ENCODE measurements at regions not wholly inside any gene's neighbourhood (a gene's known extent, or its start where the extent isn't known, plus 50 kb on each side); places are given as distances from the start of the nearest gene placed in this dataset.

- Histone ChIP-seq H3K27ac (ENCODE audit: insufficient read depth, low read length, poor library complexity, severe bottlenecking) (no peak overlapping the region), H3K4me1 (ENCODE audit: control insufficient read depth, insufficient read depth, low read length, poor library complexity, severe bottlenecking) (no peaks in the 10 kb centered on the region), H3K4me3 (ENCODE audit: low read depth, low read length) (no peak overlapping the region), H3K9me3 (ENCODE audit: control insufficient read depth in 2 of 2, low read length in 2 of 2) (no peaks in the 10 kb centered on the region), H3K27me3 (ENCODE audit: control insufficient read depth, insufficient read depth, low read length) (no peaks in the 10 kb centered on the region), H3K36me3 (ENCODE audit: control insufficient read depth, insufficient read depth, low read length) (no peaks in the 10 kb centered on the region)
- no peak for DNase-seq
- Mint-ChIP-seq H3K4me3 (no peak overlapping the region), H3K27ac (no peak overlapping the region), H3K27me3 (peaks cover 11% of the 10 kb centered on the region), H3K4me1 (no peaks in the 10 kb centered on the region), H3K9me3 (peaks cover 0 to 3% (median 0%) of the 10 kb centered on the region in 7 donors), H3K36me3 (no peaks in the 10 kb centered on the region)
- ATAC-seq (ENCODE audit: low read depth in 2 of 2), result no peak
These were observed 87.9 kb upstream of the CCDC54 start for GRCh38 chr3:107289354-107289753.

- no peaks in the 10 kb centered on the region for H3K36me3 Mint-ChIP-seq
- Histone ChIP-seq H3K4me3 (ENCODE audit: low read depth, low read length) (no peak overlapping the region), H3K27me3 (ENCODE audit: control insufficient read depth, insufficient read depth, low read length) (no peaks in the 10 kb centered on the region), H3K27ac (ENCODE audit: insufficient read depth, low read length, poor library complexity, severe bottlenecking) (no peak overlapping the region), H3K4me1 (ENCODE audit: control insufficient read depth, insufficient read depth, low read length, poor library complexity, severe bottlenecking) (no peaks in the 10 kb centered on the region), H3K36me3 (ENCODE audit: control insufficient read depth, insufficient read depth, low read length) (no peaks in the 10 kb centered on the region), H3K9me3 (ENCODE audit: control insufficient read depth in 2 of 2, low read length in 2 of 2) (no peaks in the 10 kb centered on the region)
- H3K4me1 Mint-ChIP-seq, result no peaks in the 10 kb centered on the region
- H3K27me3 Mint-ChIP-seq, result peaks cover 16% of the 10 kb centered on the region
- peaks cover 0 to 9% (median 2%) of the 10 kb centered on the region in 7 donors for H3K9me3 Mint-ChIP-seq
- ATAC-seq (ENCODE audit: low read depth in 2 of 2) (no peak), DNase-seq (no peak)
- H3K27ac Mint-ChIP-seq, result no peak overlapping the region
- H3K4me3 Mint-ChIP-seq, result no peak overlapping the region
These were observed 83.1 kb upstream of the CCDC54 start for GRCh38 chr3:107294117-107294516.

- Histone ChIP-seq H3K36me3 (ENCODE audit: control insufficient read depth, insufficient read depth, low read length) (no peaks in the 10 kb centered on the region), H3K9me3 (ENCODE audit: control insufficient read depth in 2 of 2, low read length in 2 of 2) (no peaks in the 10 kb centered on the region), H3K27ac (ENCODE audit: insufficient read depth, low read length, poor library complexity, severe bottlenecking) (no peak overlapping the region), H3K4me1 (ENCODE audit: control insufficient read depth, insufficient read depth, low read length, poor library complexity, severe bottlenecking) (no peaks in the 10 kb centered on the region), H3K27me3 (ENCODE audit: control insufficient read depth, insufficient read depth, low read length) (no peaks in the 10 kb centered on the region), H3K4me3 (ENCODE audit: low read depth, low read length) (no peak overlapping the region)
- Mint-ChIP-seq H3K27me3 (peaks cover 20% of the 10 kb centered on the region), H3K4me3 (no peak overlapping the region), H3K4me1 (no peaks in the 10 kb centered on the region), H3K36me3 (no peaks in the 10 kb centered on the region), H3K9me3 (peaks cover 0 to 9% (median 2%) of the 10 kb centered on the region in 7 donors), H3K27ac (no peak overlapping the region)
- DNase-seq, result no peak
- ATAC-seq (ENCODE audit: low read depth in 2 of 2), result no peak
These were observed 79.6 kb upstream of the CCDC54 start for GRCh38 chr3:107297597-107297996.

GRCh38 chr3:107307205-107307604 is 70.0 kb upstream of the CCDC54 start:
- no peaks in the 10 kb centered on the region for H3K4me1 ChIP-seq (ENCODE audit: control insufficient read depth, insufficient read depth, low read length, poor library complexity, severe bottlenecking)
- no peak for ATAC-seq (ENCODE audit: low read depth in 2 of 2)
- Mint-ChIP-seq H3K27ac (no peak overlapping the region), H3K27me3 (peaks cover 5% of the 10 kb centered on the region), H3K4me1 (no peaks in the 10 kb centered on the region), H3K4me3 (no peak overlapping the region), H3K9me3 (peaks cover 0 to 1% (median 0%) of the 10 kb centered on the region in 7 donors), H3K36me3 (no peaks in the 10 kb centered on the region)
- H3K27me3 ChIP-seq (ENCODE audit: control insufficient read depth, insufficient read depth, low read length), result no peaks in the 10 kb centered on the region
- H3K4me3 ChIP-seq (ENCODE audit: low read depth, low read length), result no peak overlapping the region
- H3K27ac ChIP-seq (ENCODE audit: insufficient read depth, low read length, poor library complexity, severe bottlenecking), result no peak overlapping the region
- H3K9me3 ChIP-seq (ENCODE audit: control insufficient read depth in 2 of 2, low read length in 2 of 2), result no peaks in the 10 kb centered on the region
- no peaks in the 10 kb centered on the region for H3K36me3 ChIP-seq (ENCODE audit: control insufficient read depth, insufficient read depth, low read length)
- no peak for DNase-seq

GRCh38 chr3:107308716-107309115 is 68.5 kb upstream of the CCDC54 start:
- Mint-ChIP-seq H3K27ac (no peak overlapping the region), H3K36me3 (no peaks in the 10 kb centered on the region), H3K4me1 (no peaks in the 10 kb centered on the region), H3K27me3 (peaks cover 5% of the 10 kb centered on the region), H3K9me3 (peaks cover 0 to 2% (median 0%) of the 10 kb centered on the region in 7 donors), H3K4me3 (no peak overlapping the region)
- DNase-seq (no peak), ATAC-seq (ENCODE audit: low read depth in 2 of 2) (no peak)
- Histone ChIP-seq H3K27ac (ENCODE audit: insufficient read depth, low read length, poor library complexity, severe bottlenecking) (no peak overlapping the region), H3K27me3 (ENCODE audit: control insufficient read depth, insufficient read depth, low read length) (no peaks in the 10 kb centered on the region), H3K9me3 (ENCODE audit: control insufficient read depth in 2 of 2, low read length in 2 of 2) (no peaks in the 10 kb centered on the region), H3K4me1 (ENCODE audit: control insufficient read depth, insufficient read depth, low read length, poor library complexity, severe bottlenecking) (no peaks in the 10 kb centered on the region), H3K36me3 (ENCODE audit: control insufficient read depth, insufficient read depth, low read length) (no peaks in the 10 kb centered on the region), H3K4me3 (ENCODE audit: low read depth, low read length) (no peak overlapping the region)

- ATAC-seq (ENCODE audit: low read depth in 2 of 2) (no peak), DNase-seq (no peak)
- H3K4me1 Mint-ChIP-seq, result no peaks in the 10 kb centered on the region
- H3K4me3 ChIP-seq (ENCODE audit: low read depth, low read length), result no peak overlapping the region
- H3K9me3 Mint-ChIP-seq, result peaks cover 0 to 2% (median 0%) of the 10 kb centered on the region in 7 donors
- H3K27ac ChIP-seq (ENCODE audit: insufficient read depth, low read length, poor library complexity, severe bottlenecking), result no peak overlapping the region
- H3K36me3 Mint-ChIP-seq, result no peaks in the 10 kb centered on the region
- no peaks in the 10 kb centered on the region for H3K27me3 ChIP-seq (ENCODE audit: control insufficient read depth, insufficient read depth, low read length)
- no peaks in the 10 kb centered on the region for H3K4me1 ChIP-seq (ENCODE audit: control insufficient read depth, insufficient read depth, low read length, poor library complexity, severe bottlenecking)
- no peak overlapping the region for H3K27ac Mint-ChIP-seq
- no peaks in the 10 kb centered on the region for H3K9me3 ChIP-seq (ENCODE audit: control insufficient read depth in 2 of 2, low read length in 2 of 2)
- H3K36me3 ChIP-seq (ENCODE audit: control insufficient read depth, insufficient read depth, low read length), result no peaks in the 10 kb centered on the region
- no peak overlapping the region for H3K4me3 Mint-ChIP-seq
- H3K27me3 Mint-ChIP-seq, result peaks cover 5% of the 10 kb centered on the region
These were observed 67.9 kb upstream of the CCDC54 start for GRCh38 chr3:107309312-107309711.

GRCh38 chr3:107313711-107314110 is 63.5 kb upstream of the CCDC54 start:
- H3K9me3 Mint-ChIP-seq, result peaks cover 0 to 2% (median 0%) of the 10 kb centered on the region in 7 donors
- H3K27ac Mint-ChIP-seq, result no peak overlapping the region
- no peaks in the 10 kb centered on the region for H3K27me3 ChIP-seq (ENCODE audit: control insufficient read depth, insufficient read depth, low read length)
- no peak overlapping the region for H3K4me3 Mint-ChIP-seq
- DNase-seq (no peak), ATAC-seq (ENCODE audit: low read depth in 2 of 2) (no peak)
- no peaks in the 10 kb centered on the region for H3K36me3 ChIP-seq (ENCODE audit: control insufficient read depth, insufficient read depth, low read length)
- H3K4me1 ChIP-seq (ENCODE audit: control insufficient read depth, insufficient read depth, low read length, poor library complexity, severe bottlenecking), result no peaks in the 10 kb centered on the region
- H3K4me1 Mint-ChIP-seq, result no peaks in the 10 kb centered on the region
- no peak overlapping the region for H3K4me3 ChIP-seq (ENCODE audit: low read depth, low read length)
- no peaks in the 10 kb centered on the region for H3K9me3 ChIP-seq (ENCODE audit: control insufficient read depth in 2 of 2, low read length in 2 of 2)
- no peak overlapping the region for H3K27ac ChIP-seq (ENCODE audit: insufficient read depth, low read length, poor library complexity, severe bottlenecking)
- no peaks in the 10 kb centered on the region for H3K36me3 Mint-ChIP-seq
- H3K27me3 Mint-ChIP-seq, result peaks cover 5% of the 10 kb centered on the region

- peaks cover 0 to 2% (median 0%) of the 10 kb centered on the region in 7 donors for H3K9me3 Mint-ChIP-seq
- H3K4me3 Mint-ChIP-seq, result no peak overlapping the region
- H3K4me3 ChIP-seq (ENCODE audit: low read depth, low read length), result no peak overlapping the region
- H3K27me3 ChIP-seq (ENCODE audit: control insufficient read depth, insufficient read depth, low read length), result no peaks in the 10 kb centered on the region
- no peak overlapping the region for H3K27ac ChIP-seq (ENCODE audit: insufficient read depth, low read length, poor library complexity, severe bottlenecking)
- H3K27ac Mint-ChIP-seq, result no peak overlapping the region
- H3K36me3 Mint-ChIP-seq, result no peaks in the 10 kb centered on the region
- no peaks in the 10 kb centered on the region for H3K4me1 Mint-ChIP-seq
- ATAC-seq (ENCODE audit: low read depth in 2 of 2) (no peak), DNase-seq (no peak)
- H3K36me3 ChIP-seq (ENCODE audit: control insufficient read depth, insufficient read depth, low read length), result no peaks in the 10 kb centered on the region
- peaks cover 5% of the 10 kb centered on the region for H3K27me3 Mint-ChIP-seq
- H3K4me1 ChIP-seq (ENCODE audit: control insufficient read depth, insufficient read depth, low read length, poor library complexity, severe bottlenecking), result no peaks in the 10 kb centered on the region
- H3K9me3 ChIP-seq (ENCODE audit: control insufficient read depth in 2 of 2, low read length in 2 of 2), result no peaks in the 10 kb centered on the region
These were observed 62.1 kb upstream of the CCDC54 start for GRCh38 chr3:107315141-107315540.
